ENCODE measurements at regions not wholly inside any gene's neighbourhood (a gene's known extent, or its start where the extent isn't known, plus 50 kb on each side); places are given as distances from the start of the nearest gene placed in this dataset.

- TF ChIP-seq, protein P1, sequence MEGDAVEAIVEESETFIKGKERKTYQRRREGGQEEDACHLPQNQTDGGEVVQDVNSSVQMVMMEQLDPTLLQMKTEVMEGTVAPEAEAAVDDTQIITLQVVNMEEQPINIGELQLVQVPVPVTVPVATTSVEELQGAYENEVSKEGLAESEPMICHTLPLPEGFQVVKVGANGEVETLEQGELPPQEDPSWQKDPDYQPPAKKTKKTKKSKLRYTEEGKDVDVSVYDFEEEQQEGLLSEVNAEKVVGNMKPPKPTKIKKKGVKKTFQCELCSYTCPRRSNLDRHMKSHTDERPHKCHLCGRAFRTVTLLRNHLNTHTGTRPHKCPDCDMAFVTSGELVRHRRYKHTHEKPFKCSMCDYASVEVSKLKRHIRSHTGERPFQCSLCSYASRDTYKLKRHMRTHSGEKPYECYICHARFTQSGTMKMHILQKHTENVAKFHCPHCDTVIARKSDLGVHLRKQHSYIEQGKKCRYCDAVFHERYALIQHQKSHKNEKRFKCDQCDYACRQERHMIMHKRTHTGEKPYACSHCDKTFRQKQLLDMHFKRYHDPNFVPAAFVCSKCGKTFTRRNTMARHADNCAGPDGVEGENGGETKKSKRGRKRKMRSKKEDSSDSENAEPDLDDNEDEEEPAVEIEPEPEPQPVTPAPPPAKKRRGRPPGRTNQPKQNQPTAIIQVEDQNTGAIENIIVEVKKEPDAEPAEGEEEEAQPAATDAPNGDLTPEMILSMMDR (conservative IDR thresholded peaks at IDR 0.05; ENCODE audit: low read length) = no peak
- no peak for TF ChIP-seq EZH2phosphoT487 (IDR thresholded peaks at IDR 0.05; ENCODE audit: borderline replicate concordance)
These were observed 267.6 kb upstream of the B3GAT1 start for GRCh38 chr11:134679592-134679991.

All from Loucy (cell line).